ENCODE measurements at regions not wholly inside any gene's neighbourhood (a gene's known extent, or its start where the extent isn't known, plus 50 kb on each side); places are given as distances from the start of the nearest gene placed in this dataset.

- ChIA-PET POLR2A (no interaction called here), CTCF (no interaction called here)
- H3K36me3 ChIP-seq (ENCODE audit: control insufficient read depth, insufficient read depth, low read length): no peaks in the 10 kb centered on the region
- no peak for TF ChIP-seq CTCF (IDR thresholded peaks at IDR 0.05; ENCODE audit: insufficient read depth, low read depth, low read length)
- H3K27me3 ChIP-seq (ENCODE audit: control insufficient read depth, insufficient read depth, low read length): no peaks in the 10 kb centered on the region
- no peak overlapping the region for H3K4me3 ChIP-seq (ENCODE audit: low read depth, low read length)
- DNase-seq (ENCODE audit: low read depth): no peak
Observed at GRCh38 chr11:79783833-79784232, 343.0 kb upstream of the TENM4 start.

- Histone ChIP-seq H3K4me3 (ENCODE audit: low read depth, low read length) (no peak overlapping the region), H3K36me3 (ENCODE audit: control insufficient read depth, insufficient read depth, low read length) (no peaks in the 10 kb centered on the region), H3K27me3 (ENCODE audit: control insufficient read depth, insufficient read depth, low read length) (no peaks in the 10 kb centered on the region)
- TF ChIP-seq CTCF (IDR thresholded peaks at IDR 0.05; ENCODE audit: insufficient read depth, low read depth, low read length): no peak
- POLR2A ChIA-PET: no interaction called here
- CTCF ChIA-PET: no interaction called here
- DNase-seq (ENCODE audit: low read depth): no peak
Observed at GRCh38 chr11:79768343-79768742, 327.5 kb upstream of the TENM4 start.

GRCh38 chr11:79762279-79762921 lies 321.6 kb upstream of the TENM4 start:
- CTCF ChIA-PET: no interaction called here
- POLR2A ChIA-PET: no interaction called here
- H3K36me3 ChIP-seq (ENCODE audit: control insufficient read depth, insufficient read depth, low read length): no peaks in the 10 kb centered on the region
- no peaks in the 10 kb centered on the region for H3K27me3 ChIP-seq (ENCODE audit: control insufficient read depth, insufficient read depth, low read length)
- TF ChIP-seq CTCF (IDR thresholded peaks at IDR 0.05; ENCODE audit: insufficient read depth, low read depth, low read length): no peak
- no peak overlapping the region for H3K4me3 ChIP-seq (ENCODE audit: low read depth, low read length)
- no peak for DNase-seq (ENCODE audit: low read depth)

GRCh38 chr11:79758325-79758724 lies 317.5 kb upstream of the TENM4 start:
- no peaks in the 10 kb centered on the region for H3K27me3 ChIP-seq (ENCODE audit: control insufficient read depth, insufficient read depth, low read length)
- no peaks in the 10 kb centered on the region for H3K36me3 ChIP-seq (ENCODE audit: control insufficient read depth, insufficient read depth, low read length)
- no peak overlapping the region for H3K4me3 ChIP-seq (ENCODE audit: low read depth, low read length)
- ChIA-PET POLR2A (no interaction called here), CTCF (no interaction called here)
- no peak for DNase-seq (ENCODE audit: low read depth)
- TF ChIP-seq CTCF (IDR thresholded peaks at IDR 0.05; ENCODE audit: insufficient read depth, low read depth, low read length): no peak

- no peaks in the 10 kb centered on the region for H3K27me3 ChIP-seq (ENCODE audit: control insufficient read depth, insufficient read depth, low read length)
Observed at GRCh38 chr11:79747406-79747805, 306.6 kb upstream of the TENM4 start.

More at GRCh38 chr11:79747406-79747805, 306.6 kb upstream of the TENM4 start:
- Histone ChIP-seq H3K4me3 (ENCODE audit: low read depth, low read length) (no peak overlapping the region), H3K36me3 (ENCODE audit: control insufficient read depth, insufficient read depth, low read length) (no peaks in the 10 kb centered on the region)
- TF ChIP-seq CTCF (IDR thresholded peaks at IDR 0.05; ENCODE audit: insufficient read depth, low read depth, low read length): no peak
- CTCF ChIA-PET: no interaction called here
- no peak for DNase-seq (ENCODE audit: low read depth)
- POLR2A ChIA-PET: no interaction called here
